Liver (tissue), 8 donors: ENCODE measurements at regions not wholly inside any gene's neighbourhood (a gene's known extent, or its start where the extent isn't known, plus 50 kb on each side); places are given as distances from the start of the nearest gene placed in this dataset.

Experiments used
- DNase-seq: peaks from one replicate; pipeline ENCODE4 v3.0.0-alpha.2; 2017; ENCODE audit warnings: low spot score
- H3K27ac ChIP-seq, 2 donors: one replicate each; pipeline ENCODE4 v1.7.0; 2013; ENCODE audit warnings: inconsistent platforms in 2 of 2, low read length in 2 of 2, control low read depth in 1 of 2, low read depth in 1 of 2, mild to moderate bottlenecking in 1 of 2
- H3K27me3 ChIP-seq, 4 donors: one replicate each; pipeline versions ENCODE4 v1.6.1 to v1.7.0; 2013; ENCODE audit warnings: low read length in 3 of 4, inconsistent platforms in 1 of 4, mild to moderate bottlenecking in 1 of 4, moderate library complexity in 1 of 4; ENCODE audit not compliant: control insufficient read depth in 4 of 4, insufficient read depth in 4 of 4
- H3K36me3 ChIP-seq, 4 donors: one replicate each; pipeline versions ENCODE4 v1.6.1 to v1.7.0; 2013; ENCODE audit warnings: low read length in 3 of 4, mild to moderate bottlenecking in 3 of 4, low read depth in 1 of 4, moderate library complexity in 1 of 4; ENCODE audit not compliant: control insufficient read depth in 4 of 4, insufficient read depth in 3 of 4
- H3K4me1 ChIP-seq, 4 donors: one replicate each; pipeline versions ENCODE4 v1.6.1 to v1.7.0; 2013; ENCODE audit warnings: low read length in 3 of 4, mild to moderate bottlenecking in 3 of 4, moderate library complexity in 1 of 4; ENCODE audit not compliant: control insufficient read depth in 4 of 4, insufficient read depth in 4 of 4
- H3K4me3 ChIP-seq, 3 donors: one replicate each; pipeline versions ENCODE4 v1.6.1 to v1.7.0; 2013; ENCODE audit warnings: low read length in 3 of 3, control low read depth in 1 of 3, low read depth in 1 of 3, mild to moderate bottlenecking in 1 of 3
- H3K9ac ChIP-seq, 2 donors: one replicate each; pipeline ENCODE4 v1.7.0; 2013; ENCODE audit warnings: low read length in 2 of 2, mild to moderate bottlenecking in 2 of 2, moderate library complexity in 2 of 2, control low read depth in 1 of 2, low read depth in 1 of 2
- H3K9me3 ChIP-seq, 4 donors: one replicate each; pipeline versions ENCODE4 v1.6.1 to v1.7.0; 2013; ENCODE audit warnings: low read length in 3 of 4; ENCODE audit not compliant: control insufficient read depth in 4 of 4
- ATF3 ChIP-seq: IDR thresholded peaks from 2 replicates; pipeline ENCODE4 v1.6.1; 2016; ENCODE audit warnings: antibody characterized with exemption
- CTCF ChIP-seq: fragments of 150-350 bp; IDR thresholded peaks from 2 replicates; pipeline ENCODE4 v1.5.1; 2017; ENCODE audit warnings: improper control_type of control experiment, low read depth, low read length; ENCODE audit not compliant: missing input control
- EGR1 ChIP-seq, 2 donors: IDR thresholded peaks; 2 replicates each; pipeline ENCODE4 v1.6.1; 2016 to 2018; ENCODE audit warnings: antibody characterized with exemption in 2 of 2, low read depth in 2 of 2
- FOXA2 ChIP-seq: IDR thresholded peaks from 2 replicates; pipeline ENCODE4 v1.6.1; 2016; ENCODE audit warnings: antibody characterized with exemption
- HNF4A ChIP-seq, 2 donors: conservative IDR thresholded peaks; 2 replicates each; pipeline ENCODE4 v1.6.1; 2016; ENCODE audit warnings: antibody characterized with exemption in 2 of 2, mild to moderate bottlenecking in 2 of 2
- HNF4G ChIP-seq: IDR thresholded peaks from 2 replicates; pipeline ENCODE4 v1.6.1; 2016; ENCODE audit warnings: antibody characterized with exemption
- MAX ChIP-seq: IDR thresholded peaks from 2 replicates; pipeline ENCODE4 v1.6.1; 2016; ENCODE audit warnings: antibody characterized with exemption
- NR2F2 ChIP-seq: IDR thresholded peaks from 2 replicates; pipeline ENCODE4 v1.6.1; 2016; ENCODE audit warnings: antibody characterized with exemption
- RAD21 ChIP-seq, 2 donors: IDR thresholded peaks; 2 replicates each; pipeline ENCODE4 v1.6.1; 2016; ENCODE audit warnings: antibody characterized with exemption in 2 of 2, mild to moderate bottlenecking in 2 of 2
- REST ChIP-seq: IDR thresholded peaks from 2 replicates; pipeline ENCODE4 v1.6.1; 2016; ENCODE audit warnings: antibody characterized with exemption, mild to moderate bottlenecking
- RXRA ChIP-seq, 2 donors: IDR thresholded peaks; 2 replicates each; pipeline ENCODE4 v1.6.1; 2017 to 2018; ENCODE audit warnings: antibody characterized with exemption in 2 of 2, mild to moderate bottlenecking in 1 of 2
- SP1 ChIP-seq: IDR thresholded peaks from 2 replicates; pipeline ENCODE4 v1.6.1; 2018; ENCODE audit warnings: antibody characterized with exemption, mild to moderate bottlenecking
- YY1 ChIP-seq: IDR thresholded peaks from 2 replicates; pipeline ENCODE4 v1.6.1; 2016; ENCODE audit warnings: antibody characterized with exemption, mild to moderate bottlenecking
- ZBTB33 ChIP-seq: IDR thresholded peaks from 2 replicates; pipeline ENCODE4 v1.6.1; 2016; ENCODE audit warnings: antibody characterized with exemption
- WGBS: extraction: QIAGEN DNeasy Blood & Tissue Kit; methylation state at CpG from one replicate; pipeline ENCODE4 v1.1.7; 2013; 5-methylcytosine and 5-hydroxymethylcytosine counted together
- donor health status: healthy.
- donor health status: healthy.
- donor health status: healthy.
- donor health status: healthy.
- donor health status: healthy.

- no peak overlapping the region for H3K4me3 ChIP-seq
- no peak overlapping the region for H3K9ac ChIP-seq
- peaks cover 0 to 12% (median 11%) of the 10 kb centered on the region in 4 donors for H3K4me1 ChIP-seq
- no peak for DNase-seq
- TF ChIP-seq SP1, result no peak
- no peak for TF ChIP-seq NR2F2
- TF ChIP-seq FOXA2, result no peak
- TF ChIP-seq EGR1 (IDR thresholded peaks at IDR 0.05; ENCODE audit: low read depth in 2 of 2), result no peak
- no peak for TF ChIP-seq YY1
- no peak for TF ChIP-seq REST
- TF ChIP-seq RAD21 (IDR thresholded peaks at IDR 0.05), result no peak
- no peak for TF ChIP-seq ATF3
- no peak for TF ChIP-seq HNF4A (conservative IDR thresholded peaks at IDR 0.05)
- no peak for TF ChIP-seq MAX
- no peaks in the 10 kb centered on the region for H3K9me3 ChIP-seq
- WGBS, result 89% methylated on average over 2 of the region's 2 CpGs
- no peaks in the 10 kb centered on the region for H3K36me3 ChIP-seq
- H3K27me3 ChIP-seq, result no peaks in the 10 kb centered on the region
- no peak overlapping the region for H3K27ac ChIP-seq
These were observed 85.4 kb upstream of the KLF12 start for GRCh38 chr13:74219566-74219965.

- no peaks in the 10 kb centered on the region for H3K27me3 ChIP-seq
- no peak overlapping the region for H3K4me3 ChIP-seq
- H3K9me3 ChIP-seq, result no peaks in the 10 kb centered on the region
- H3K27ac ChIP-seq, result no peak overlapping the region
- peaks cover 0 to 12% (median 11%) of the 10 kb centered on the region in 4 donors for H3K4me1 ChIP-seq
- 95% methylated on average over 7 of the region's 7 CpGs for WGBS
- DNase-seq, result no peak
- TF ChIP-seq HNF4G, result no peak
- no peak for TF ChIP-seq FOXA2
- no peak for TF ChIP-seq HNF4A (conservative IDR thresholded peaks at IDR 0.05)
- no peak for TF ChIP-seq MAX
- TF ChIP-seq ZBTB33, result no peak
- TF ChIP-seq ATF3, result no peak
- TF ChIP-seq CTCF, result no peak
- no peak for TF ChIP-seq RXRA (IDR thresholded peaks at IDR 0.05)
- TF ChIP-seq REST, result no peak
- no peaks in the 10 kb centered on the region for H3K36me3 ChIP-seq
- H3K9ac ChIP-seq, result no peak overlapping the region
These were observed 84.1 kb upstream of the KLF12 start for GRCh38 chr13:74218291-74218690.
